ENCODE measurements at regions not wholly inside any gene's neighbourhood (a gene's known extent, or its start where the extent isn't known, plus 50 kb on each side); places are given as distances from the start of the nearest gene placed in this dataset.

DNA sequence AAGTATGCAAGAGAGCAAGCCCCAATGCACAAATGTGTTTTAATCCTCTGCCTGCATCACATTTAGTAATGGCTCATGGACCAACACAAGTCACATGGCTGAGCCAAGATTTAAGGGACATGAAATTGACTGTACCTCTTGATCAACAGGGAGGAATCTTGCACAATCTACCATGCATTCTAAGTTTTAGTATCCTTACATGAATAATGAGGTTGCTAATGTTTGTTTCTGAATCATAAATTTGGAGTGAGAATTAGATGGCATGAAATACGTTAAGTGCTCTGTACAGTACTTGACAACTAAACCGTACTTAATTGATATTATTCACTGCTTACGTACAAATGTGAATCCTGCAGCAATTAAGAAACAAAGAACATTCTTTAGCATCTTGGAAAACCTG lies 553.8 kb upstream of the JAG1 start:
- DNase-seq (ENCODE audit: low read depth in 1 of 2, low spot score in 2 of 2) = no peak
- Histone ChIP-seq H3K4me3 (ENCODE audit: extremely low read depth in 1 of 4, insufficient read depth in 2 of 4, low read depth in 3 of 4, low read length in 4 of 4) (no peak overlapping the region), H4K5ac (ENCODE audit: insufficient read length, low read depth, low read length) (no peak overlapping the region), H3K23me2 (ENCODE audit: low read depth, low read length) (no peaks in the 10 kb centered on the region), H3K9ac (replicated peaks in 1 of 4; ENCODE audit: extremely low read depth in 1 of 4, low read depth in 3 of 4, low read length in 3 of 4) (no peak overlapping the region), H3K79me1 (ENCODE audit: low read depth, low read length) (no peaks in the 10 kb centered on the region), H3K4ac (replicated peaks; ENCODE audit: insufficient read length, low read depth, low read length) (no peak overlapping the region), H2BK120ac (replicated peaks; ENCODE audit: low read depth, low read length) (no peak overlapping the region), H3K56ac (replicated peaks; ENCODE audit: insufficient read length, low read depth, low read length) (no peak overlapping the region), H3K23ac (ENCODE audit: insufficient read length) (no peak overlapping the region), H3K9me3 (ENCODE audit: insufficient read depth in 2 of 2, low read depth in 1 of 2, low read length in 1 of 2) (no peaks in the 10 kb centered on the region), H2BK12ac (ENCODE audit: low read depth, low read length) (no peak overlapping the region), H2BK20ac (ENCODE audit: low read length) (no peak overlapping the region), H3K27me3 (replicated peaks in 1 of 4; ENCODE audit: control insufficient read depth in 3 of 4, extremely low read depth in 1 of 4, insufficient read depth in 3 of 4, low read length in 3 of 4) (no peaks in the 10 kb centered on the region), H4K91ac (replicated peaks; ENCODE audit: insufficient read length, low read length) (no peak overlapping the region), H2AFZ (ENCODE audit: low read length) (no peak overlapping the region), H3K79me2 (ENCODE audit: control insufficient read depth in 1 of 2, insufficient read depth in 2 of 2, low read length in 2 of 2) (no peaks in the 10 kb centered on the region), H2BK15ac (ENCODE audit: low read length) (no peak overlapping the region), H4K8ac (ENCODE audit: extremely low read depth, insufficient read depth, low read length) (no peak overlapping the region), H2AK5ac (ENCODE audit: low read depth, low read length) (no peak overlapping the region), H3K14ac (ENCODE audit: insufficient read length) (no peak overlapping the region), H3K18ac (ENCODE audit: extremely low read depth, low read length) (no peak overlapping the region), H3K27ac (ENCODE audit: low read depth, low read length) (no peak overlapping the region), H3K4me1 (replicated peaks in 1 of 4; ENCODE audit: control insufficient read depth in 3 of 4, insufficient read depth in 4 of 4, low read length in 3 of 4) (no peaks in the 10 kb centered on the region), H4K20me1 (replicated peaks in 1 of 2; ENCODE audit: control insufficient read depth in 1 of 2, insufficient read depth in 2 of 2, low read length in 2 of 2) (no peaks in the 10 kb centered on the region), H3K36me3 (ENCODE audit: control insufficient read depth in 2 of 4, insufficient read depth in 4 of 4, low read length in 3 of 4) (no peaks in the 10 kb centered on the region), H2BK5ac (ENCODE audit: low read depth, low read length) (no peak overlapping the region), H3K4me2 (ENCODE audit: insufficient read depth in 1 of 2, low read depth in 2 of 2, low read length in 2 of 2) (no peak overlapping the region)
- CTCF ChIA-PET (ENCODE audit: partially characterized antibody) = interaction anchor here (0.7 kb wide), 1 partner anchor 316 kb away, joined by 3 read pairs; no protein-coding TSS in a partner anchor
- WGBS, 2 experiments (ENCODE audit: extremely low coverage in 1 of 2, insufficient coverage in 1 of 2, insufficient read length in 1 of 2, insufficient replicate concordance in 2 of 2, low coverage in 1 of 2, low lambda C conversion rate in 2 of 2, missing lambda C conversion rate in 1 of 2) = 91% methylated on average over 3 of the region's 3 CpGs; no CpG with 5 or more reads in 1 of the 2 experiments
- FAIRE-seq = no peak
- POLR2A ChIA-PET (ENCODE audit: partially characterized antibody) = no interaction called here
- TF ChIP-seq JUND (IDR thresholded peaks at IDR 0.05; ENCODE audit: low read length) (no peak), TEAD4 (IDR thresholded peaks at IDR 0.05; ENCODE audit: low read depth, low read length) (no peak), SRF (IDR thresholded peaks at IDR 0.05; ENCODE audit: low read depth, low read length) (no peak), SUZ12 (IDR thresholded peaks at IDR 0.05; ENCODE audit: low read length) (no peak), BCL11A (IDR thresholded peaks at IDR 0.05; ENCODE audit: low read depth in 2 of 2, low read length in 2 of 2) (no peak), SIN3A (conservative IDR thresholded peaks at IDR 0.05 in 1 of 2, IDR thresholded peaks at IDR 0.05 in 1 of 2; ENCODE audit: low read depth in 1 of 2, low read length in 2 of 2) (no peak), SP4 (IDR thresholded peaks at IDR 0.05; ENCODE audit: low read length) (no peak), NRF1 (IDR thresholded peaks at IDR 0.05; ENCODE audit: low read depth, low read length) (no peak), TCF12 (IDR thresholded peaks at IDR 0.05; ENCODE audit: low read depth, low read length) (no peak), ASH2L (IDR thresholded peaks at IDR 0.05; ENCODE audit: low read length) (no peak), FOSL1 (IDR thresholded peaks at IDR 0.05; ENCODE audit: insufficient read depth, low read depth, low read length) (no peak), YY1 (IDR thresholded peaks at IDR 0.05; ENCODE audit: low read depth, low read length) (no peak), KDM1A (IDR thresholded peaks at IDR 0.05; ENCODE audit: borderline replicate concordance, low read length) (no peak), SIRT6 (IDR thresholded peaks at IDR 0.05; ENCODE audit: low read length) (no peak), TAF1 (IDR thresholded peaks at IDR 0.05; ENCODE audit: low read depth, low read length) (no peak), BRCA1 (IDR thresholded peaks at IDR 0.05; ENCODE audit: low read depth, low read length) (no peak)

All from H1 (cell line).